ENCODE measurements at regions not wholly inside any gene's neighbourhood (a gene's known extent, or its start where the extent isn't known, plus 50 kb on each side); places are given as distances from the start of the nearest gene placed in this dataset.

DNA sequence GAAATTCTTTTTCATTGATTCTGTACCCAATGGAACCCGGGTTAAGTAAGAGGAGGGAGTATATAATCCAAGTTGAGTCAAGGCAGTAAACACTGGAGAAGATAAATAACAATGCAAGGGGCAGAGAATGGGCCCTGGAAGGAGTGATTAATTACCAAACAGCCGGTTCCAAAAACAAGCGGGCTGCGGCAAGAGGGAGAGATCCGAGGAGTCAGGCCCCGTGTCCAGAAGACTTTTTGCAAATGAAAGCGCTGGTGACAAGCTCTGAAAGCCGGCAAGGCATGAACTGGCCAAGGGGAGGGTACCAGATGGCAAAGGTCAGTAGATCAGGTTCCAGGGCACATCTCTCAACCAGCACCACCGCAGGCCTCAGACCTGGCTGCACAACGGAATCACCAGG lies 294.9 kb downstream of the BCOR start:
- DNase-seq (ENCODE audit: insufficient read length, low spot score): no peak
- FAIRE-seq: no peak
- TF ChIP-seq POLR2A (IDR thresholded peaks at IDR 0.05; ENCODE audit: low read depth, low read length): no peak

DNA sequence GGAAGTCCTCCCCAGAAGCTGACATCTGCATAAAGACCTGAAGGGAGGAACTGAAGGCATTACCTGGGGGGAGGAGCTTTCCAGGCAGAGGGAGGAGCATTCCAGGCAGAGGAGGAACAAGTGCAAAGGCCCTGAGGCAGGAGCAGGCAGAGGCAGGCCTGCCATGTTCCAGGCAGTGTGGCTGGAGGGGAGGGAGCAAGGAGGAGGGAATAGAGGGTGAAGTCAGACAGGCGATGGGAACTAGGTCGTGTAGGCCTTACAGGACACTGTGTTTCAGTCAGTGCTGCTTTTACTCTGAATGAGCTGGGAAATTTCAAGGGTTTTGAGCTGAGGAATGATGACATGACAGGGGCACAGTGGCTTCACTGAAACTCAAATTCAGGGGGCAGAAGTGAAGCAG lies 292.7 kb downstream of the BCOR start:
- DNase-seq (ENCODE audit: insufficient read length, low spot score): no peak
- no peak for FAIRE-seq
- no peak for TF ChIP-seq POLR2A (IDR thresholded peaks at IDR 0.05; ENCODE audit: low read depth, low read length)

DNA sequence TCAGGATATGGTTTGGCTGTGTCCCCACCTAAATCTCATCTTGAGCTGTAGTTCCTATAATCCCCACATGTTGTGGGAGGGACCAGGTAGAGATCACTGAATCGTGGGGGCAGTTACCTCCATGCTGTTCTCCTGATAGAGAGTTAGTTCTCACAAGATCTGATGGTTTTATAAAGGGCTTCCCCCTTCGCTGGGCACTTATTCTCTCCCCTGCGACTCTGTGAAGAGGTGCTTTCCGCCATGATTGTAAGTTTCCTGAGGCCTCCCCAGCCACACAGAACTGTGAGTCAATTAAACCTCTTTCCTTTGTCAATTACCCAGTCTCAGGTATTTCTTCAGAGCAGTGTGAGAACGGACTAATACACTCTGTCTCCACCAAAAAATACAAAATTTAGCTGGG lies 291.9 kb downstream of the BCOR start:
- no peak for TF ChIP-seq POLR2A (IDR thresholded peaks at IDR 0.05; ENCODE audit: low read depth, low read length)
- no peak for FAIRE-seq
- DNase-seq (ENCODE audit: insufficient read length, low spot score): no peak

DNA sequence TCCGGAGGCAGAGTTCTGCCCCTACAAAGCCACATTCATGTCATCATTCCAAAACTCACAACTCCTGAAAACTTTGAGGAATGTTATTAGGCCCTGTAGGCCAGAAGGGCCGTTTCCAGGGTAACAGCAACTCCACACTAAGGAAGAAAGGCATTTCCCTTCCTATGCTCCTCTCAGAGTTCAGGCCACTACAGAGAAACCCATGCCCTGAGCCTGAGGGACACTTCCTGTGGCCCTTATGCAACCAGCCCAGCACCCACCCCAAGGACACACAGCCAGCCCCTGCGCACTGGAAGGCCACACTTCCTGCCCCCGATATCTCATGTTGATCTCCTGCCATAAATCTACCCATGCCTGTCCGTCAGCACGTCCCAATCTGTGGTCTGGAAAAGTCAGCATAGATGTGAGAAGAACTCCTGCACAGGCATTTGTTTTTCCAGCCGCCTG lies 289.3 kb downstream of the BCOR start:
- no peak for TF ChIP-seq POLR2A (IDR thresholded peaks at IDR 0.05; ENCODE audit: low read depth, low read length)
- FAIRE-seq (no peak), DNase-seq (ENCODE audit: insufficient read length, low spot score) (no peak)

DNA sequence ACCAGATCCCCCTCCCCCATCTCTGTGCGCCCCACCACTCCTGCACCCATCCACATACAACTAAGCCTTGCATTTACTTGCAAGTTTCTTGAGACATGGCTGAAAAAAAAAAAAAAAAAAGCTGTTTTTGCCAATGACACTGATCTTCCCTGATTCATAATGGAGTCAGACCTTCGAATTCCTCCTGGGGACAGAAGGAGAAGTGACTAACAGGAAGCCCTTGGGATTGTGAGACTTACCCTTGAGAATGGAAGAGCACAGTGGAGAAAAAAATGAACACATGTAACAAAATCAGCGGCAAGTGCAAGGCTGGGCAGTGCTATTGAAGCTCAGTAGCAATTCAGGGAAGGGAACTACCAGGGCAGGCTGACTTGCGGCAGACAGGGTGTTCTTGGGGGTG lies 288.4 kb downstream of the BCOR start:
- no peak for TF ChIP-seq POLR2A (IDR thresholded peaks at IDR 0.05; ENCODE audit: low read depth, low read length)
- DNase-seq (ENCODE audit: insufficient read length, low spot score) (peak; percentile 32), FAIRE-seq (no peak)

DNA sequence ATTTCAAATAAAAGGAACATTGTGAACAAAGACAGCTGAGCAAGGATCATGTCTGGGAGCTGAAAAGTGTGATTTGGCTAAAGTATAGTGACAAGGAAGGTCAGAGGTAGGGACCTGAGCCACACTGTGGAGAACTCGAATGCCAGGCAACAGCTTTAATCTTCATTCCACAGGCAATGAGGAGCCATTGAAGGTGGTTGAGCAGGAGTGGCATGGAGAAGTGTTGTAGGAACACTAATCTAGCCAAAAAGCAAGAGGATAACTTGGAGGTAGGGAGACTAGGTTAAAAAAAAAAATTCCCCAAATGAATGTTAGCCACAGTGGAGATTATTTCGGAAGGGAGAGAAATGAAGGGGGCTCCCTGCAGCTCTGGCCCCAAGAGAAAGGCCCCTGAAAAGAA lies 286.9 kb downstream of the BCOR start:
- TF ChIP-seq POLR2A (IDR thresholded peaks at IDR 0.05; ENCODE audit: low read depth, low read length): no peak
- FAIRE-seq (no peak), DNase-seq (ENCODE audit: insufficient read length, low spot score) (no peak)

DNA sequence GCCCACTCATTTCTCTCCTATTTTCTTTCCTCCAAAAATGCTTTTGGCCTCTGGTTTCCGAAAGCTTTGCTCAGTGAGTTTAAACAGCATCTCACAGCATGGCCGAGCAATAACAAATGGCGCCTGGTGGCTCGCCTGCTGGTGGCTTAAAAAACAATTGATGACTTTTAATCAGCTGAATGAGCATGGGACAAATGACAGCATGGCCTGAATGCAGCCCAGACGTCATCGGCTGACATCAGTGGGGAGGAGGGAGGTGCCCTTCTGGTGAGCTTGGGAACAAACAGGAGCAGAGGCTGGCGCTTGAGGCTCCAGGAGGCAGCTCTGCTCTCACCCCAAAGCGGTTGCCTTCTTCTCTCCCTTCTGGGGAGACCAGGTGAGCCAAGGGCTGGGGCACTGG lies 286.4 kb downstream of the BCOR start:
- TF ChIP-seq POLR2A (IDR thresholded peaks at IDR 0.05; ENCODE audit: low read depth, low read length): no peak
- FAIRE-seq (no peak), DNase-seq (ENCODE audit: insufficient read length, low spot score) (no peak)

DNA sequence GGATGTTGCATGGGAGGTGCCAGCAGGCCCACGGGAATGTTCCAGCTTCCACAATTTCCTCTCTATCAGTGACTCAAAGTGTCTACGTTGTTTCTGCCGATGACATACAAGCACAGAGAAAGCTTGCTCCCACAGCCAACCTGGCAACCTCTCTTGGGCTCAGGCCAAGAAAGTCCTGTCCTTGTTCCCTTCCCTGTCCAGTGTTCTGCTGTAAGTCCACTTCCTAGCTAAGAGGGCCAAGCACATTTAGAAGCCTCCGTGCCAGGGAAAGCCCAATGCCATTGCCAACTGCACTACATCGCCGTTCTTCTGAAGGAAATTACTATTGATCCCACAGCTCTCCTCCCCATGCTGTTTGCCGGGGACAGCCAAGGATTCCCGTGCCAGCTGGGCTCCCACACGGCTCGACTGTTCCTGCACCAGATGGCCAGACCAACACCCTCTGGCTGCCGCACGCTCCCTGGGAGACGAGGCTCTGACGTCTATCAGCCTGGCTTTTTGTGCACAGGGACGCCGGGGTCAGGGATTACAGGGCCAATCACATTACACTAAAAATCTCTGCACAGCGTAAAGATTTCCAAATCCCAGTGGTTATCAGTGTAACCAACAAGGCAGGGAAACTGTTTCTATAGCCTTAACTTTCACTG lies 284.0 kb downstream of the BCOR start:
- FAIRE-seq: no peak
- no peak for TF ChIP-seq POLR2A (IDR thresholded peaks at IDR 0.05; ENCODE audit: low read depth, low read length)
- DNase-seq (ENCODE audit: insufficient read length, low spot score): no peak

DNA sequence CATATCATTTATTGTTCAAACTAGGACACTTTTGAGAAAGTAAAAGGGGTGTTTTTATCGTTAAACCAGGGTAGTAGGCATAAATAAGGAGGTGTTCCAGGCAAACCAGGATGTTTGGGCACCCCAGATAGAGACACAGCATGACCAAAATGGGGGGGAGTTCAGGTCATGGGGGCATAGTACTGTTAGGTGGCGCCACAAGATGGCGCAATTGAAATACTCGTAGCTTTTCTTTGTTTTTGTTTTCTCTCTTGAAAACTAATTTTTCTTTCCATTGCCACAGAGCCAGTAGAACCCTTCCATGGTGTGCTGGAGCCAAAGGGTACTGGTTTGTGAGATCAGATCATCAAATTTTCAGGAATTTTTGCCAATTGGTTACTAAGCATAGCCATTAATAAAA lies 283.4 kb downstream of the BCOR start:
- FAIRE-seq (no peak), DNase-seq (ENCODE audit: insufficient read length, low spot score) (no peak)
- no peak for TF ChIP-seq POLR2A (IDR thresholded peaks at IDR 0.05; ENCODE audit: low read depth, low read length)

DNA sequence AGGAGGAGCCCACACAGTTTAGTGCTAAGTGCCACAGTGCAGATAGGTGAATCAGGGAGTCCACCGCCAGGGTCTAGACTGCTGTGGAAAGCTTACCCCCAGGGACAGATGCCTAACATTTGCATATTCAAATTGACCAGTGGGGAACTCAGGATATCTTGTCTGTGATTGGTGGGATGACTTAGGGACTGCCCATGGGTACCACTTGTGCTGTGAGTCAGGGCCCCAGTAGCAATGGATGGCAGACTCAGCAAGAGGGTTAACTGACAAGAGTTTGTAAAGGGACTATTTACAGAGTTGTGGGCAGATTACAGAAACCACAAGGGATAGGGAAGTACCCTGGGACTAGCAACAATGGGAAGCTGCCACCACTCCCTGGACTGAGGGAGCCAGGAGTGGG lies 282.1 kb downstream of the BCOR start:
- DNase-seq (ENCODE audit: insufficient read length, low spot score) (no peak), FAIRE-seq (no peak)
- no peak for TF ChIP-seq POLR2A (IDR thresholded peaks at IDR 0.05; ENCODE audit: low read depth, low read length)

DNA sequence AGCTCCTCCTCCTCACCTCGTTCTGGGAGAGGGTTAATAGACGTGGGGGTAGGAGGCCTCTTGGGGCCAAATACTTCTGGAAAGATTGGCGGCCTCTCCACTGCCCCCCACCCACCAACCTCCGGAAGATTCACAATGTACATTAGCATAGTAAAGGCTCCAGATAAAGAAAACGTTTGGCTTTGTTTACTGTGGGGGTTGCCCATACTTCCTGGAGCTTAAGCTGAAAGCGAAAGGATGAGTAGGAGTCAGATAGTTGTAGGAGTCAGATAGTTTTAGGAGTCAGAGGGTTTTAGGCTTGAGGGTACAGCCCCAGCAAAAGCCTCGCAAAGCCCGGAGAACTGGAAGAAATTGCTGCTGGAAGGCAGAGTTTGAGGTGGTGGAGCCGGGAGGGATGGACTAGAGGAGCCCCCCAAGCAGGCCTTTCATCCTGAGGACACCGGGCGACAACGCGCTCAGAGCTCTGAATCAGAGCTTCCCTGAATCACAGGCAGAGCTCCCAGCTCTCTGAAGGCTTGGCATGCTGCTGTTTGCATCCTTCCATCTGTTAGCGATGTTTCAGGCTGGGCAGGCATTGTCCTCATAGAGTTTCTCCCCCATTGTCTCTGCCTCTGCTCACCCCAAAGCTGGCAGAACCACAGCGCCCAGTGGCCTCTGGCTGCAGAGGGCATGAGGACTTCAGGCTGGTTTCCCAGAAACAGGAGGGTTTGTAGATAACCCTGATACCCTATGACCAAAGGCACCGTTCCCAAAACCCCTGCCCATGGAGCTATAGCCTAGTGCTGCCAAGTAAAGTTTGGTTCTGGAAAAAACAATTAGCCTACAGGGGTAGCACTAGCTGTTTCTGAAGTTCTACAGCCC lies 280.7 kb downstream of the BCOR start:
- TF ChIP-seq POLR2A (IDR thresholded peaks at IDR 0.05; ENCODE audit: low read depth, low read length): no peak
- no peak for FAIRE-seq
- no peak for DNase-seq (ENCODE audit: insufficient read length, low spot score)

DNA sequence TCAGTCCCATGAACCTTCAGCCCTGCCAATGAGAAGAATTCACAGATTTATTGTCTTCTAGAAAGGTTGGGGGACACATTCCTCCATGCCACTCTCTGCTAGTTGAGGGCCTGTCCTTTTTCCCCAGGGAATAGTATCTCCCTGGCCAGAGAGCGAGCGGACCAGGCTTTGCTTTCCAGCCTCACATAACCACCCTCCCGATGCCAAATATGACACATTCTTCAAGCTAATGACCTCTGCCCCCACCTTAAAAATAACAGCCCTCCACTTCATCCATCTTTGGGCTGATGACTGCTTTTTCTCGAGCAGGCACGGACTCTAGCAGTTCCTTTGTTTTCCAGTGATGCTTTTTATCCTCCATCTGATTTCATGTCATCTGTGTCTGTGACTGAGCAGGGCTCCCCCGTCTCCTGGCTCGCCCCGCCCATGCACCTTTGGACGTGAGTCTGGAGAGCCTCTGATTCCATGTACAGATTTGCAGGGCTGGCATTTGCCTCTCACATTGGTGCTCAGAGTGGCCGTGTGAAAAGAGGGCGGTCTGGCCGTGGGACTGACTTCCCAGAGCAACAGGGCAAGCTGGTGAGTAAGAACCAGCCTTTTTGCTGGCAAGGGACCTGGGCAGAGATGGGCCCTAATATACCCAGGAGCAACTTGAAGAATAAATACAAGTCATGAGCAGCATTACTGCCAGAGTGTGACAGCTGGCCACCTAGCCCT lies 279.8 kb downstream of the BCOR start:
- no peak for TF ChIP-seq POLR2A (IDR thresholded peaks at IDR 0.05; ENCODE audit: low read depth, low read length)
- DNase-seq (ENCODE audit: insufficient read length, low spot score) (no peak), FAIRE-seq (no peak)

DNA sequence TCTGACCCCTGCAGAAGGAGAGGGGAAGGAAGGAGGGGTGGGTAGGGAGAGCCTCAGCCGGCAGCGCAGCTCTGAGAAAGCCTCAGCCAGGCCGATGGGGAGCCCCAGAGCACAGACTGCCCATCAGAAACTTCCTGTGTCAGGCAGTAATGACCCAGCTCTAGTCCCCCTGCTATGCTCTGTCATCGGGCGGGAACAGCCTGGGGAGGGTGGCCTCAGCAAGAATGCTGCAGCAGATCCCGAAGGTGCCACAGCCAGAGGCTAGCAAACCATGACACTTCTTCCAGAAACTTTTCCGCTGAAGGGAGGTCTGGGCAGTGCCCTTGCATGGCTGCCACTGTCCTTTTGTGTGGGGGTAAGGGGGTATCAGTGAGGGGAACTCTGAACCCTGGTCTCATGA lies 279.0 kb downstream of the BCOR start:
- FAIRE-seq (no peak), DNase-seq (ENCODE audit: insufficient read length, low spot score) (no peak)
- no peak for TF ChIP-seq POLR2A (IDR thresholded peaks at IDR 0.05; ENCODE audit: low read depth, low read length)
